HEK293T (cell line): ENCODE measurements at regions not wholly inside any gene's neighbourhood (a gene's known extent, or its start where the extent isn't known, plus 50 kb on each side); places are given as distances from the start of the nearest gene placed in this dataset.

Experiments used
- BHLHE40 ChIP-seq: fragments of 450-650 bp; IDR thresholded peaks from 2 replicates; pipeline ENCODE4 v1.6.1; 2016; ENCODE audit warnings: mild to moderate bottlenecking, moderate library complexity, borderline replicate concordance
- FOXA1 ChIP-seq: fragments of 450-650 bp; IDR thresholded peaks from 2 replicates; pipeline ENCODE4 v1.6.1; 2016; ENCODE audit warnings: mild to moderate bottlenecking
- HDGF ChIP-seq: fragments of 450-650 bp; IDR thresholded peaks from 2 replicates; pipeline ENCODE4 v1.6.1; 2017; ENCODE audit warnings: antibody characterized with exemption, borderline replicate concordance
- PKNOX1 ChIP-seq: fragments of 450-650 bp; IDR thresholded peaks from 2 replicates; pipeline ENCODE4 v1.6.1; 2016
- SP1 ChIP-seq: fragments of 450-650 bp; IDR thresholded peaks from 2 replicates; pipeline ENCODE4 v1.6.1; 2017
- SUZ12 ChIP-seq: fragments of 450-650 bp; IDR thresholded peaks from 2 replicates; pipeline ENCODE4 v1.6.1; 2016; ENCODE audit warnings: mild to moderate bottlenecking

- no peak for TF ChIP-seq HDGF
- no peak for TF ChIP-seq FOXA1
- no peak for TF ChIP-seq PKNOX1
- no peak for TF ChIP-seq SUZ12
- no peak for TF ChIP-seq SP1
- no peak for TF ChIP-seq BHLHE40
Observed at GRCh38 chr10:3682745-3683144, 102.3 kb downstream of the KLF6 start.
